Vagina (tissue), 2 donors: ENCODE measurements at regions not wholly inside any gene's neighbourhood (a gene's known extent, or its start where the extent isn't known, plus 50 kb on each side); places are given as distances from the start of the nearest gene placed in this dataset.

Source experiments
- DNase-seq, 2 donors: peaks; one replicate each; pipeline ENCODE4 v3.0.0-alpha.2; 2017; ENCODE audit errors: extremely low spot score in 2 of 2
- H3K27ac ChIP-seq: fragments of 200-600 bp; sonication (generic); one replicate; pipeline ENCODE4 v1.5.1; 2019
- H3K27me3 ChIP-seq: fragments of 200-600 bp; sonication (generic); one replicate; pipeline ENCODE4 v1.5.1; 2019
- H3K36me3 ChIP-seq, 2 donors: fragments of 200-600 bp; sonication (generic); one replicate each; pipeline ENCODE4 v1.5.1; 2017 to 2019
- H3K4me1 ChIP-seq: fragments of 200-600 bp; sonication (generic); one replicate; pipeline ENCODE4 v1.5.1; 2019
- H3K4me3 ChIP-seq, 2 donors: fragments of 200-600 bp; sonication (generic); 1 replicate in 1 of 2; 2 replicates in 1 of 2; pipeline ENCODE4 v1.5.1; 2016 to 2019
- H3K9me3 ChIP-seq: fragments of 200-600 bp; sonication (generic); one replicate; pipeline ENCODE4 v1.5.1; 2019
- CTCF ChIP-seq, 3 experiments: fragments of 450-650 bp in 2 of 3; fragments of 200-600 bp in 1 of 3; sonication (generic) in 1 of 3; IDR thresholded peaks; one replicate each; pipeline ENCODE4 v1.5.1; 2017 to 2019; ENCODE audit warnings: antibody characterized with exemption in 3 of 3, mild to moderate bottlenecking in 2 of 3, moderate library complexity in 2 of 3
- POLR2A ChIP-seq, 2 donors: fragments of 450-650 bp; IDR thresholded peaks; one replicate each; pipeline ENCODE4 v1.6.1; 2017; ENCODE audit warnings: antibody characterized with exemption in 2 of 2, mild to moderate bottlenecking in 2 of 2, moderate library complexity in 2 of 2
- POLR2AphosphoS5 ChIP-seq, 2 donors: sonication (generic); formaldehyde crosslinking; IDR thresholded peaks; one replicate each; pipeline ENCODE4 v1.9.0; 2017; ENCODE audit warnings: antibody characterized with exemption in 2 of 2, mild to moderate bottlenecking in 2 of 2, low read depth in 1 of 2; ENCODE audit not compliant: insufficient read depth in 1 of 2
- intact Hi-C: fragments of 100-400 bp; cut with DNase I; formaldehyde crosslinking; loops from one replicate; pipeline ENCODE4 v1.15.1; 2023

- intact Hi-C loops, result no loop called here
- Histone ChIP-seq H3K4me1 (no peaks in the 10 kb centered on the region), H3K9me3 (no peaks in the 10 kb centered on the region), H3K27me3 (no peaks in the 10 kb centered on the region), H3K4me3 (no peak overlapping the region), H3K27ac (no peak overlapping the region), H3K36me3 (no peaks in the 10 kb centered on the region)
- no peak for DNase-seq
- TF ChIP-seq CTCF (IDR thresholded peaks at IDR 0.05) (no peak), POLR2AphosphoS5 (IDR thresholded peaks at IDR 0.05; ENCODE audit: insufficient read depth in 1 of 2, low read depth in 1 of 2) (no peak), POLR2A (IDR thresholded peaks at IDR 0.05) (no peak)
These were observed 995.3 kb downstream of the TBC1D22A start for GRCh38 chr22:47757741-47758140.

GRCh38 chr22:47750086-47750485 lies 987.6 kb downstream of the TBC1D22A start:
- no peaks in the 10 kb centered on the region for H3K9me3 ChIP-seq
- no peaks in the 10 kb centered on the region for H3K27me3 ChIP-seq
- no peak for TF ChIP-seq CTCF (IDR thresholded peaks at IDR 0.05)
- TF ChIP-seq POLR2AphosphoS5 (IDR thresholded peaks at IDR 0.05; ENCODE audit: insufficient read depth in 1 of 2, low read depth in 1 of 2), result no peak
- no peak for TF ChIP-seq POLR2A (IDR thresholded peaks at IDR 0.05)
- DNase-seq, result no peak
- no peaks in the 10 kb centered on the region for H3K4me1 ChIP-seq
- no peak overlapping the region for H3K27ac ChIP-seq
- intact Hi-C loops, result no loop called here
- no peak overlapping the region for H3K4me3 ChIP-seq
- no peaks in the 10 kb centered on the region for H3K36me3 ChIP-seq

GRCh38 chr22:47748957-47749356 lies 986.5 kb downstream of the TBC1D22A start:
- Histone ChIP-seq H3K36me3 (no peaks in the 10 kb centered on the region), H3K9me3 (no peaks in the 10 kb centered on the region), H3K27ac (no peak overlapping the region), H3K4me3 (no peak overlapping the region), H3K27me3 (no peaks in the 10 kb centered on the region), H3K4me1 (no peaks in the 10 kb centered on the region)
- DNase-seq, result no peak
- no peak for TF ChIP-seq POLR2AphosphoS5 (IDR thresholded peaks at IDR 0.05; ENCODE audit: insufficient read depth in 1 of 2, low read depth in 1 of 2)
- intact Hi-C loops, result no loop called here

- Histone ChIP-seq H3K36me3 (no peaks in the 10 kb centered on the region), H3K27me3 (no peaks in the 10 kb centered on the region), H3K27ac (no peak overlapping the region), H3K4me1 (no peaks in the 10 kb centered on the region), H3K9me3 (no peaks in the 10 kb centered on the region), H3K4me3 (no peak overlapping the region)
- intact Hi-C loops, result no loop called here
- DNase-seq, result no peak
- no peak for TF ChIP-seq POLR2AphosphoS5 (IDR thresholded peaks at IDR 0.05; ENCODE audit: insufficient read depth in 1 of 2, low read depth in 1 of 2)
- no peak for TF ChIP-seq POLR2A (IDR thresholded peaks at IDR 0.05)
- TF ChIP-seq CTCF (IDR thresholded peaks at IDR 0.05), result no peak
These were observed 985.8 kb downstream of the TBC1D22A start for GRCh38 chr22:47748271-47748670.

GRCh38 chr22:47740109-47740805 lies 977.8 kb downstream of the TBC1D22A start:
- H3K9me3 ChIP-seq, result no peaks in the 10 kb centered on the region
- H3K4me3 ChIP-seq, result no peak overlapping the region
- H3K27ac ChIP-seq, result no peak overlapping the region
- TF ChIP-seq POLR2A (IDR thresholded peaks at IDR 0.05), result no peak
- intact Hi-C loops, result no loop called here
- no peaks in the 10 kb centered on the region for H3K36me3 ChIP-seq
- H3K27me3 ChIP-seq, result no peaks in the 10 kb centered on the region
- DNase-seq, result no peak
- H3K4me1 ChIP-seq, result no peaks in the 10 kb centered on the region

- H3K27me3 ChIP-seq, result no peaks in the 10 kb centered on the region
- intact Hi-C loops, result no loop called here
- no peak for DNase-seq
- no peaks in the 10 kb centered on the region for H3K9me3 ChIP-seq
- no peak overlapping the region for H3K27ac ChIP-seq
- H3K36me3 ChIP-seq, result no peaks in the 10 kb centered on the region
- no peaks in the 10 kb centered on the region for H3K4me1 ChIP-seq
- TF ChIP-seq POLR2AphosphoS5 (IDR thresholded peaks at IDR 0.05; ENCODE audit: insufficient read depth in 1 of 2, low read depth in 1 of 2) (no peak), CTCF (IDR thresholded peaks at IDR 0.05) (no peak), POLR2A (IDR thresholded peaks at IDR 0.05) (no peak)
- H3K4me3 ChIP-seq, result no peak overlapping the region
These were observed 977.0 kb downstream of the TBC1D22A start for GRCh38 chr22:47739291-47740015.
